DMS 273 treated with DMSO at 0.1 percent for 48 hours (cell line): ENCODE measurements at regions not wholly inside any gene's neighbourhood (a gene's known extent, or its start where the extent isn't known, plus 50 kb on each side); places are given as distances from the start of the nearest gene placed in this dataset.
A peak's percentile ranks its signal among the peaks of the same experiment; 100 is the strongest.
"Not testable (repeated sequence)": the region's sequence is repeated elsewhere in the genome, so short reads cannot be mapped to it uniquely, and the experiment has no call there.

Experiments used
- DNase-seq: peaks from one replicate; lab custom pipeline; 2025; lab: John Stamatoyannopoulos, UW

- DNase-seq: no peak
These were observed 170.7 kb upstream of the ZNF618 start for GRCh38 chr9:113705306-113705927.

- DNase-seq: no peak
These were observed 170.1 kb upstream of the ZNF618 start for GRCh38 chr9:113705928-113706519.

GRCh38 chr9:113707953-113708695 is 168.0 kb upstream of the ZNF618 start:
- DNase-seq: no peak

- no peak for DNase-seq
These were observed 167.0 kb upstream of the ZNF618 start for GRCh38 chr9:113708821-113709713.

- no peak for DNase-seq
These were observed 166.4 kb upstream of the ZNF618 start for GRCh38 chr9:113709721-113710120.

GRCh38 chr9:113711251-113711650 is 164.9 kb upstream of the ZNF618 start:
- DNase-seq: no peak

- no peak for DNase-seq
These were observed 164.1 kb upstream of the ZNF618 start for GRCh38 chr9:113712053-113712452.

GRCh38 chr9:113715086-113715485 is 161.0 kb upstream of the ZNF618 start:
- no peak for DNase-seq

GRCh38 chr9:113719919-113720318 is 156.2 kb upstream of the ZNF618 start:
- no peak for DNase-seq

- no peak for DNase-seq
These were observed 155.6 kb upstream of the ZNF618 start for GRCh38 chr9:113720495-113720894.

GRCh38 chr9:113721856-113722255 is 154.3 kb upstream of the ZNF618 start:
- no peak for DNase-seq

- no peak for DNase-seq
These were observed 151.9 kb upstream of the ZNF618 start for GRCh38 chr9:113724202-113724601.

GRCh38 chr9:113728989-113729388 is 147.1 kb upstream of the ZNF618 start:
- no peak for DNase-seq

GRCh38 chr9:113734826-113735225 is 141.3 kb upstream of the ZNF618 start:
- no peak for DNase-seq

- peak; percentile 66 for DNase-seq
These were observed 138.4 kb upstream of the ZNF618 start for GRCh38 chr9:113737517-113738271.

GRCh38 chr9:113738496-113738892 is 137.6 kb upstream of the ZNF618 start:
- no peak for DNase-seq

GRCh38 chr9:113738893-113739604 is 137.1 kb upstream of the ZNF618 start:
- DNase-seq: no peak

- not testable (repeated sequence) for DNase-seq
These were observed 136.3 kb upstream of the ZNF618 start for GRCh38 chr9:113739605-113740507.
